ENCODE measurements at regions not wholly inside any gene's neighbourhood (a gene's known extent, or its start where the extent isn't known, plus 50 kb on each side); places are given as distances from the start of the nearest gene placed in this dataset.

DNA sequence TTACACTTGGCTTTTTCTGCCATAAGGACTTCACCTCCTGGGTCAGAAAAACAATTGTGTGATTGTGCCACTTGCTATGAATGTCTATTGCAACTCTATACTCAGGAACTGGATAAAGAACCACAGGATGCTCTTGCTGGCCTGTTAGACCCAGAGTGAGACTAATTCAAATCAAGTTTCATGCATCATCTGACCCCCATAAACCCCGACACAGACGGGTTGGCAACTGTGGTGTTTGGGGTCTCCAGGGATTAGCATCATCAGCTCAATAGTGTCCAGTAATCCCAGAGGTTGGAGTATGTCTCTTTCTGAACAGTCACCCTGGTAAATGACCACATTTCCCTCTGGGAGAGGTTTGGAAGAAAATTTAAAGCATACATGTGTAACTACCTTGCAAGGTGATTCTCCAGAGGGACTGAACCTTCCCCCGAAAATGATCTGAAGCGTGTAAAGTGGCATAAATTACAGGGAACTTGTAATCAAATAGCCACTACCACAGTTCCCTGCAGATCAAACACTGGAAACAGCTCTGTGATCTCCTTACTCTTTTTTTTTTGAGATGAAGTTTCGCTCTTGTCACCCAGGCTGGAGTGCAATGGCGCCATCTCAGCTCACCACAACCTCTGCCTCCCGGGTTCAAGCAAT is 1097.6 kb downstream of the TBC1D22A start:
- Histone ChIP-seq H3K27ac (ENCODE audit: low read length) (no peak overlapping the region), H3K9ac (ENCODE audit: low read depth, low read length) (no peak overlapping the region), H3K4me1 (ENCODE audit: insufficient read depth, low read length) (no peaks in the 10 kb centered on the region), H3K27me3 (ENCODE audit: insufficient read depth, low read length) (no peaks in the 10 kb centered on the region), H3K9me3 (ENCODE audit: insufficient read depth, low read depth, low read length) (peaks cover 4% of the 10 kb centered on the region; the same call in 1 of the 2 replicates), H3K4me3 (ENCODE audit: low read length) (no peak overlapping the region), H3K36me3 (ENCODE audit: insufficient read depth, low read depth, low read length) (no peaks in the 10 kb centered on the region)

GRCh38 chr22:47858773-47859306 is 1096.4 kb downstream of the TBC1D22A start:
- no peaks in the 10 kb centered on the region for H3K27me3 ChIP-seq (ENCODE audit: insufficient read depth, low read length)
- no peak overlapping the region for H3K27ac ChIP-seq (ENCODE audit: low read length)
- no peaks in the 10 kb centered on the region for H3K36me3 ChIP-seq (ENCODE audit: insufficient read depth, low read depth, low read length)
- H3K9ac ChIP-seq (ENCODE audit: low read depth, low read length): no peak overlapping the region
- no peaks in the 10 kb centered on the region for H3K4me1 ChIP-seq (ENCODE audit: insufficient read depth, low read length)
- H3K9me3 ChIP-seq (ENCODE audit: insufficient read depth, low read depth, low read length): peaks cover 4% of the 10 kb centered on the region; the same call in 1 of the 2 replicates
- no peak overlapping the region for H3K4me3 ChIP-seq (ENCODE audit: low read length)

GRCh38 chr22:47854680-47855079 is 1092.2 kb downstream of the TBC1D22A start:
- Histone ChIP-seq H3K4me1 (ENCODE audit: insufficient read depth, low read length) (no peaks in the 10 kb centered on the region), H3K4me3 (ENCODE audit: low read length) (no peak overlapping the region), H3K27me3 (ENCODE audit: insufficient read depth, low read length) (no peaks in the 10 kb centered on the region), H3K36me3 (ENCODE audit: insufficient read depth, low read depth, low read length) (no peaks in the 10 kb centered on the region), H3K9ac (ENCODE audit: low read depth, low read length) (no peak overlapping the region), H3K9me3 (ENCODE audit: insufficient read depth, low read depth, low read length) (peaks cover 4% of the 10 kb centered on the region; the same call in 1 of the 2 replicates), H3K27ac (ENCODE audit: low read length) (no peak overlapping the region)

- Histone ChIP-seq H3K4me1 (ENCODE audit: insufficient read depth, low read length) (no peaks in the 10 kb centered on the region), H3K36me3 (ENCODE audit: insufficient read depth, low read depth, low read length) (no peaks in the 10 kb centered on the region), H3K27me3 (ENCODE audit: insufficient read depth, low read length) (no peaks in the 10 kb centered on the region), H3K9me3 (ENCODE audit: insufficient read depth, low read depth, low read length) (peaks cover 4% of the 10 kb centered on the region; the same call in 1 of the 2 replicates), H3K27ac (ENCODE audit: low read length) (no peak overlapping the region), H3K4me3 (ENCODE audit: low read length) (no peak overlapping the region), H3K9ac (ENCODE audit: low read depth, low read length) (no peak overlapping the region)
These were observed 1091.8 kb downstream of the TBC1D22A start for GRCh38 chr22:47854251-47854650.

DNA sequence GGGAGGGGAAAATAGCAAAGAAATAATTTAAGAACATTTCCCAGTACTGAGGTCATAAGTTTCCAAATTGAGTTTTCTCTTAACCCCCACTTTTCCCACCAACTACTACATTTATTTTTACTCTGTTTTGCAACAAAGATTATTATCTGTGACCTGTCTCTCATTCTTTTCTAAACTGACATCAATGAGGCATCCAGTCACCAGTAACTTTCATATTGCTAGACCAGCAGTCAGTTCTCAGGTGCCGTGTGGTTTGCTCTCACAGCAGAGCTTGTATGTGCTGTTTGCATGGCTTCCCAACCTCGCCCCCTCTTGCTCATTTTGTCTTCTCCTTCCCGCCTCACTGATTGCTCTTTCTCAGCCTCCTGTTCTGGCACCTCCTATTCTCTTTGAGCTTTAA is 1091.3 kb downstream of the TBC1D22A start:
- Histone ChIP-seq H3K4me1 (ENCODE audit: insufficient read depth, low read length) (no peaks in the 10 kb centered on the region), H3K4me3 (ENCODE audit: low read length) (no peak overlapping the region), H3K36me3 (ENCODE audit: insufficient read depth, low read depth, low read length) (no peaks in the 10 kb centered on the region), H3K27ac (ENCODE audit: low read length) (no peak overlapping the region), H3K9ac (ENCODE audit: low read depth, low read length) (no peak overlapping the region), H3K27me3 (ENCODE audit: insufficient read depth, low read length) (no peaks in the 10 kb centered on the region), H3K9me3 (ENCODE audit: insufficient read depth, low read depth, low read length) (peaks cover 2% of the 10 kb centered on the region; the same call in 1 of the 2 replicates)

- H3K9ac ChIP-seq (ENCODE audit: low read depth, low read length): no peak overlapping the region
- no peaks in the 10 kb centered on the region for H3K27me3 ChIP-seq (ENCODE audit: insufficient read depth, low read length)
- H3K4me1 ChIP-seq (ENCODE audit: insufficient read depth, low read length): no peaks in the 10 kb centered on the region
- no peak overlapping the region for H3K27ac ChIP-seq (ENCODE audit: low read length)
- H3K36me3 ChIP-seq (ENCODE audit: insufficient read depth, low read depth, low read length): no peaks in the 10 kb centered on the region
- H3K9me3 ChIP-seq (ENCODE audit: insufficient read depth, low read depth, low read length): no peaks in the 10 kb centered on the region
- no peak overlapping the region for H3K4me3 ChIP-seq (ENCODE audit: low read length)
These were observed 1089.1 kb downstream of the TBC1D22A start for GRCh38 chr22:47851586-47851985.

DNA sequence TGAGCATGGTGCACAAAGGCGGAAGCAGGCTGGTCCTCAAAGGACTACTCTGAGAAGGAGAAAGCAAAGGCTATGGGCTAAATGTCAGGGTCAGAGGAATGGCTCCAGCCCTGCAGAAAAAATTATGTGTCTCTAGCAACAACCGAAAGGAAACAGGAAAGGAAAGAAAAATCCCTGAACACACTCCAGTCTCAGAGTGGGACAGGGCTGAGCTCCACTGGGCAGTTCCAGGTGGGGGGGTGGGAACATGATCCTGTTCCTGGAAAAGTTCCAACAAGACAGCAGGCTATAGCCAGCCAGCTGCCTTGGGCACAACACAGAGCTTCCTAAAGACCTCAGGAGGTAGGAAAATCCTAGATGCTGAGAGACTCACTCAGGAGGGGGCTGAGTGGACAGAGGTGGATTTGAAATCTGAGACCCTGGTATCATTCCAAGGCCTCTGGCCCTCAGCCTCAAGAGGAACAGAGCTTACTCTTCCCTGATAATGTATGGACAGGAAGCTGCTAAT is 1088.2 kb downstream of the TBC1D22A start:
- no peaks in the 10 kb centered on the region for H3K9me3 ChIP-seq (ENCODE audit: insufficient read depth, low read depth, low read length)
- no peaks in the 10 kb centered on the region for H3K36me3 ChIP-seq (ENCODE audit: insufficient read depth, low read depth, low read length)
- H3K9ac ChIP-seq (ENCODE audit: low read depth, low read length): no peak overlapping the region
- no peak overlapping the region for H3K27ac ChIP-seq (ENCODE audit: low read length)
- no peaks in the 10 kb centered on the region for H3K4me1 ChIP-seq (ENCODE audit: insufficient read depth, low read length)
- no peaks in the 10 kb centered on the region for H3K27me3 ChIP-seq (ENCODE audit: insufficient read depth, low read length)
- no peak overlapping the region for H3K4me3 ChIP-seq (ENCODE audit: low read length)

GRCh38 chr22:47849576-47849975 is 1087.1 kb downstream of the TBC1D22A start:
- H3K27ac ChIP-seq (ENCODE audit: low read length): no peak overlapping the region
- H3K9me3 ChIP-seq (ENCODE audit: insufficient read depth, low read depth, low read length): no peaks in the 10 kb centered on the region
- H3K27me3 ChIP-seq (ENCODE audit: insufficient read depth, low read length): no peaks in the 10 kb centered on the region
- H3K4me3 ChIP-seq (ENCODE audit: low read length): no peak overlapping the region
- H3K36me3 ChIP-seq (ENCODE audit: insufficient read depth, low read depth, low read length): no peaks in the 10 kb centered on the region
- H3K9ac ChIP-seq (ENCODE audit: low read depth, low read length): no peak overlapping the region
- no peaks in the 10 kb centered on the region for H3K4me1 ChIP-seq (ENCODE audit: insufficient read depth, low read length)

- Histone ChIP-seq H3K27me3 (ENCODE audit: insufficient read depth, low read length) (no peaks in the 10 kb centered on the region), H3K9ac (ENCODE audit: low read depth, low read length) (no peak overlapping the region), H3K4me1 (ENCODE audit: insufficient read depth, low read length) (no peaks in the 10 kb centered on the region), H3K9me3 (ENCODE audit: insufficient read depth, low read depth, low read length) (no peaks in the 10 kb centered on the region), H3K4me3 (ENCODE audit: low read length) (no peak overlapping the region), H3K36me3 (ENCODE audit: insufficient read depth, low read depth, low read length) (no peaks in the 10 kb centered on the region), H3K27ac (ENCODE audit: low read length) (no peak overlapping the region)
These were observed 1085.9 kb downstream of the TBC1D22A start for GRCh38 chr22:47848184-47848920.

GRCh38 chr22:47847131-47847890 is 1084.9 kb downstream of the TBC1D22A start:
- H3K9ac ChIP-seq (ENCODE audit: low read depth, low read length): no peak overlapping the region
- no peaks in the 10 kb centered on the region for H3K4me1 ChIP-seq (ENCODE audit: insufficient read depth, low read length)
- no peak overlapping the region for H3K4me3 ChIP-seq (ENCODE audit: low read length)
- no peaks in the 10 kb centered on the region for H3K36me3 ChIP-seq (ENCODE audit: insufficient read depth, low read depth, low read length)
- no peak overlapping the region for H3K27ac ChIP-seq (ENCODE audit: low read length)
- no peaks in the 10 kb centered on the region for H3K27me3 ChIP-seq (ENCODE audit: insufficient read depth, low read length)
- H3K9me3 ChIP-seq (ENCODE audit: insufficient read depth, low read depth, low read length): no peaks in the 10 kb centered on the region

- Histone ChIP-seq H3K9ac (ENCODE audit: low read depth, low read length) (no peak overlapping the region), H3K27me3 (ENCODE audit: insufficient read depth, low read length) (no peaks in the 10 kb centered on the region), H3K36me3 (ENCODE audit: insufficient read depth, low read depth, low read length) (no peaks in the 10 kb centered on the region), H3K4me1 (ENCODE audit: insufficient read depth, low read length) (no peaks in the 10 kb centered on the region), H3K4me3 (ENCODE audit: low read length) (no peak overlapping the region), H3K9me3 (ENCODE audit: insufficient read depth, low read depth, low read length) (no peaks in the 10 kb centered on the region), H3K27ac (ENCODE audit: low read length) (no peak overlapping the region)
These were observed 1083.8 kb downstream of the TBC1D22A start for GRCh38 chr22:47846206-47846605.

Measured in iPS-20b (cell line).